DOHH2 (cell line): ENCODE measurements at regions not wholly inside any gene's neighbourhood (a gene's known extent, or its start where the extent isn't known, plus 50 kb on each side); places are given as distances from the start of the nearest gene placed in this dataset.

Source experiments
- H3F3A ChIP-seq: fragments of 200-600 bp; sonication (generic), shearing (Covaris generic); 2 replicates; pipeline ENCODE4 v1.6.0; 2016; ENCODE audit warnings: antibody characterized with exemption, mild to moderate bottlenecking; ENCODE audit not compliant: control insufficient read depth, insufficient read depth
- H3K27ac ChIP-seq: fragments of 200-600 bp; sonication (generic); 2 replicates; pipeline ENCODE4 v1.5.1; 2014; ENCODE audit warnings: low read depth, mild to moderate bottlenecking, low read length, moderate library complexity
- H3K27me3 ChIP-seq: fragments of 200-600 bp; sonication (generic); 2 replicates; pipeline ENCODE4 v1.6.1; 2014; ENCODE audit warnings: mild to moderate bottlenecking, low read length, mixed read lengths; ENCODE audit not compliant: control insufficient read depth
- H3K36me3 ChIP-seq: fragments of 200-600 bp; sonication (generic); 2 replicates; pipeline ENCODE4 v1.6.1; 2014; ENCODE audit warnings: mild to moderate bottlenecking, low read length, moderate library complexity, mixed read lengths; ENCODE audit not compliant: control insufficient read depth
- H3K4me1 ChIP-seq: fragments of 200-600 bp; sonication (generic); 2 replicates; pipeline ENCODE4 v1.6.1; 2014; ENCODE audit warnings: mild to moderate bottlenecking, low read length, mixed read lengths; ENCODE audit not compliant: control insufficient read depth
- H3K4me2 ChIP-seq: fragments of 200-600 bp; sonication (generic); 2 replicates; pipeline ENCODE4 v1.6.0; 2014; ENCODE audit warnings: mild to moderate bottlenecking, low read length, moderate library complexity
- H3K4me3 ChIP-seq: fragments of 200-600 bp; sonication (generic); 2 replicates; pipeline ENCODE4 v1.5.1; 2014; ENCODE audit warnings: mild to moderate bottlenecking, low read length, mixed read lengths
- H3K79me2 ChIP-seq: fragments of 200-600 bp; sonication (generic); 2 replicates; pipeline ENCODE4 v1.6.1; 2014; ENCODE audit warnings: mild to moderate bottlenecking, low read length, mixed read lengths; ENCODE audit not compliant: control insufficient read depth
- H3K9me2 ChIP-seq: fragments of 200-600 bp; sonication (generic); replicated peaks from 2 replicates; pipeline ENCODE4 v1.6.1; 2014; ENCODE audit warnings: mild to moderate bottlenecking, low read length, mixed read lengths; ENCODE audit not compliant: control insufficient read depth
- H3K9me3 ChIP-seq: fragments of 200-600 bp; sonication (generic); 2 replicates; pipeline ENCODE4 v1.6.1; 2014; ENCODE audit warnings: antibody characterized with exemption, low read length, mixed read lengths; ENCODE audit not compliant: control insufficient read depth, insufficient read depth
- H4K20me1 ChIP-seq: fragments of 200-600 bp; sonication (generic); 2 replicates; pipeline ENCODE4 v1.6.0; 2014; ENCODE audit warnings: low read depth, mild to moderate bottlenecking, antibody characterized with exemption, low read length, moderate library complexity; ENCODE audit not compliant: control insufficient read depth, insufficient read depth
- EZH2phosphoT487 ChIP-seq: fragments of 200-600 bp; sonication (generic); IDR thresholded peaks from 2 replicates; pipeline ENCODE4 v1.6.1; 2017; ENCODE audit warnings: borderline replicate concordance, mild to moderate bottlenecking, antibody characterized with exemption, low read length, moderate library complexity, mixed read lengths
- TF ChIP-seq, protein P1 (sequence below): fragments of 200-600 bp; sonication (generic); IDR thresholded peaks from one replicate; pipeline ENCODE4 v1.5.1; 2014; ENCODE audit warnings: antibody characterized with exemption, mild to moderate bottlenecking, low read depth, low read length; ENCODE audit not compliant: poor library complexity, severe bottlenecking

DNA sequence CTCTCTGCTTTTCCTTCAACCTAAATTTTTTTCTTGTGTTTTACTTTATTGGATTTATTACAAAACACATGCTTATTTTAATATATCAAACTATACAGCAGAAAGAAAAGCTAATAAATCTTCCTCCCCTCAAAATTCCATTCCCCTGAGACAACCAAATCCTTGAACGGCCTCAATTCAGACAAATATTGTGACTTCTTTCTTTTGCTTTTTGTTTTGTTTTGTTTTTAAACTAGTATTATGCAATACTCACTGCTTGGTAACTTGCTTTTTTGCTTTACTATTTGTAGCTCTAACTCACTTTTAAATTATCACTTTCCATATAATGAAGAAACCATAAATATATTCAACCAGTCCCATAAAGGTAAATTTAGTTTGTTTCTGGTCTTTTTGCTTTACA is 59.4 kb upstream of the CDK1 start:
- no peaks in the 10 kb centered on the region for H3K36me3 ChIP-seq
- no peak overlapping the region for H3K4me2 ChIP-seq
- no peaks in the 10 kb centered on the region for H3F3A ChIP-seq
- H3K27me3 ChIP-seq = no peaks in the 10 kb centered on the region
- H3K9me2 ChIP-seq = no peaks in the 10 kb centered on the region
- H3K4me1 ChIP-seq = no peaks in the 10 kb centered on the region
- no peaks in the 10 kb centered on the region for H3K79me2 ChIP-seq
- H3K9me3 ChIP-seq = no peaks in the 10 kb centered on the region
- no peak overlapping the region for H3K4me3 ChIP-seq
- no peaks in the 10 kb centered on the region for H4K20me1 ChIP-seq
- TF ChIP-seq EZH2phosphoT487 = no peak
- TF ChIP-seq, protein P1, sequence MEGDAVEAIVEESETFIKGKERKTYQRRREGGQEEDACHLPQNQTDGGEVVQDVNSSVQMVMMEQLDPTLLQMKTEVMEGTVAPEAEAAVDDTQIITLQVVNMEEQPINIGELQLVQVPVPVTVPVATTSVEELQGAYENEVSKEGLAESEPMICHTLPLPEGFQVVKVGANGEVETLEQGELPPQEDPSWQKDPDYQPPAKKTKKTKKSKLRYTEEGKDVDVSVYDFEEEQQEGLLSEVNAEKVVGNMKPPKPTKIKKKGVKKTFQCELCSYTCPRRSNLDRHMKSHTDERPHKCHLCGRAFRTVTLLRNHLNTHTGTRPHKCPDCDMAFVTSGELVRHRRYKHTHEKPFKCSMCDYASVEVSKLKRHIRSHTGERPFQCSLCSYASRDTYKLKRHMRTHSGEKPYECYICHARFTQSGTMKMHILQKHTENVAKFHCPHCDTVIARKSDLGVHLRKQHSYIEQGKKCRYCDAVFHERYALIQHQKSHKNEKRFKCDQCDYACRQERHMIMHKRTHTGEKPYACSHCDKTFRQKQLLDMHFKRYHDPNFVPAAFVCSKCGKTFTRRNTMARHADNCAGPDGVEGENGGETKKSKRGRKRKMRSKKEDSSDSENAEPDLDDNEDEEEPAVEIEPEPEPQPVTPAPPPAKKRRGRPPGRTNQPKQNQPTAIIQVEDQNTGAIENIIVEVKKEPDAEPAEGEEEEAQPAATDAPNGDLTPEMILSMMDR = no peak
- no peak overlapping the region for H3K27ac ChIP-seq

DNA sequence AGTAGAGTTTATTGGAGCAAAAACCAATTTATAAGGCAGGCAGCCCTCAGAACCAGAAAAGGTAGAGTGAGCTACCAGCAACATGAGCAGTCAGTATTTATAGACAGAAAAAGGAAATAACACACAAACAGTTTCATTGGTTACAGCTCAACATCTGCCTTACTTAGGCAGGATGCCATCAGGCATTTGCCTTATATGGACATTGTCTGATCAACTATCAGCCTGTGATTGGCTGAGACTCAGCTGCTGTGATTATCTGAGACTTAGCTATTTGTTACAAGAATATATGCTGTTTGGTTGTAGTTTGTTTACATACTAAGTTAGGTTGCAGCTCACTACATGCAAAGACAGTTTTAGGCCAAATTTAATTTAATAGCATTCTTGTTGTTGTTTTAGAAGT is 60.4 kb upstream of the CDK1 start:
- Histone ChIP-seq H3K27ac (no peak overlapping the region), H4K20me1 (no peaks in the 10 kb centered on the region), H3K79me2 (no peaks in the 10 kb centered on the region), H3K9me2 (no peaks in the 10 kb centered on the region), H3K9me3 (no peaks in the 10 kb centered on the region), H3K36me3 (no peaks in the 10 kb centered on the region), H3K4me2 (no peak overlapping the region), H3K4me3 (no peak overlapping the region), H3F3A (no peaks in the 10 kb centered on the region), H3K4me1 (no peaks in the 10 kb centered on the region), H3K27me3 (no peaks in the 10 kb centered on the region)
- TF ChIP-seq EZH2phosphoT487 = no peak
- TF ChIP-seq, protein P1 = no peak

DNA sequence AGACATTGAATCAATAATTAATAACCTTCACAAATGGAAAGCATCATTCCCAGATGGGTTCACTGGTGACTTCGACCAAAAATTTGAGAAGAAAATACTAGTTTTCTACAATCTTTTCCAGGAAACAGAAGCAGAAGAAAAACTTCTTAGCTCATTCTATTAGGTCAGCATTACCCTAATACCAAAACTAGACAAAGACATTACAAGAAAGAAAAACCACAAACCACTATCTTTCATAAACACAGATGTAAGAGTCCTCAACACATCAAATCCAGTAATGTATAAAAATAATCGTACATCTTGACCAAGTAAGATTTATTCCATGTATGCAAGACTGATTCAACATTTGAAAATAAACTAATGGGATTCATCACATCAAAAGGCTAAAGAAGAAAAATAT is 64.0 kb upstream of the CDK1 start:
- H3K4me3 ChIP-seq = no peak overlapping the region
- TF ChIP-seq EZH2phosphoT487 = no peak
- TF ChIP-seq, protein P1 = no peak
- H4K20me1 ChIP-seq = no peaks in the 10 kb centered on the region
- no peaks in the 10 kb centered on the region for H3K36me3 ChIP-seq
- no peaks in the 10 kb centered on the region for H3K27me3 ChIP-seq
- H3F3A ChIP-seq = no peaks in the 10 kb centered on the region
- no peaks in the 10 kb centered on the region for H3K9me3 ChIP-seq
- H3K4me1 ChIP-seq = no peaks in the 10 kb centered on the region
- no peaks in the 10 kb centered on the region for H3K79me2 ChIP-seq
- H3K27ac ChIP-seq = no peak overlapping the region
- H3K9me2 ChIP-seq = no peaks in the 10 kb centered on the region
- no peak overlapping the region for H3K4me2 ChIP-seq

DNA sequence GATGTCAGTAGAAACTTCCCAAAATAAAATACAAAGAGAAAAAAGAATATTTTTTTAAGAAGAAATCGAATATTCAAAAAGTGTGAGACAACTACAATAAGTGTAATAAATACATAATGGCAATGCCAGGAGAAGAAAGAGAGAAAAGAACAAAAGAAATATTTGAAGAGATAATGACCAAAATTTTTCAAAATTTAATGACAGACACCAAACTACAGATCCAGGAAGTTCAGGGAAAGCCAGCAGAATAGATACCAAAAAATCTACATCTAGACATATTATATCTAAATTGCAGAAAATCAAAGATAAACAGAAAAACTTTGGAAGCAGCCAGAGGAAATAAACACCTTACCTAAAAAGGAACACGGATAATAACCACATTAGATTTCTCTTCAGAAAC is 66.8 kb upstream of the CDK1 start:
- H3K9me3 ChIP-seq = no peaks in the 10 kb centered on the region
- TF ChIP-seq, protein P1 = no peak
- TF ChIP-seq EZH2phosphoT487 = no peak
- no peaks in the 10 kb centered on the region for H3K4me1 ChIP-seq
- no peaks in the 10 kb centered on the region for H3K36me3 ChIP-seq
- H3F3A ChIP-seq = no peaks in the 10 kb centered on the region
- peaks cover 3% of the 10 kb centered on the region; the same call in 1 of the 2 replicates for H3K27me3 ChIP-seq
- H4K20me1 ChIP-seq = no peaks in the 10 kb centered on the region
- no peaks in the 10 kb centered on the region for H3K9me2 ChIP-seq
- no peaks in the 10 kb centered on the region for H3K79me2 ChIP-seq
- no peak overlapping the region for H3K4me3 ChIP-seq
- no peak overlapping the region for H3K27ac ChIP-seq
- no peak overlapping the region for H3K4me2 ChIP-seq
